ENCODE measurements at regions not wholly inside any gene's neighbourhood (a gene's known extent, or its start where the extent isn't known, plus 50 kb on each side); places are given as distances from the start of the nearest gene placed in this dataset.

GRCh38 chr6:105600336-105601260 is 197.7 kb upstream of the PREP start:
- DNase-seq, result no peak

- DNase-seq, result no peak
Measured at GRCh38 chr6:105598264-105598663, 195.4 kb upstream of the PREP start.

GRCh38 chr6:105596284-105596755 is 193.4 kb upstream of the PREP start:
- no peak for DNase-seq

- no peak for DNase-seq
Measured at GRCh38 chr6:105595829-105596228, 192.9 kb upstream of the PREP start.

- DNase-seq, result no peak
Measured at GRCh38 chr6:105594821-105595220, 191.9 kb upstream of the PREP start.

GRCh38 chr6:105593805-105594671 is 191.2 kb upstream of the PREP start:
- DNase-seq, result no peak

GRCh38 chr6:105593056-105593690 is 190.3 kb upstream of the PREP start:
- no peak for DNase-seq

GRCh38 chr6:105592329-105592728 is 189.4 kb upstream of the PREP start:
- DNase-seq, result no peak

GRCh38 chr6:105591053-105591452 is 188.2 kb upstream of the PREP start:
- DNase-seq, result peak; percentile 90

- no peak for DNase-seq
Measured at GRCh38 chr6:105588123-105588710, 185.3 kb upstream of the PREP start.

GRCh38 chr6:105587349-105588122 is 184.7 kb upstream of the PREP start:
- DNase-seq, result no peak

GRCh38 chr6:105578179-105578707 is 175.4 kb upstream of the PREP start:
- DNase-seq, result no peak

GRCh38 chr6:105573556-105573955 is 170.7 kb upstream of the PREP start:
- DNase-seq, result no peak

- no peak for DNase-seq
Measured at GRCh38 chr6:105573138-105573537, 170.3 kb upstream of the PREP start.

GRCh38 chr6:105570416-105570815 is 167.5 kb upstream of the PREP start:
- DNase-seq, result no peak

- DNase-seq, result no peak
Measured at GRCh38 chr6:105569706-105570105, 166.8 kb upstream of the PREP start.

- DNase-seq, result no peak
Measured at GRCh38 chr6:105568751-105569150, 165.9 kb upstream of the PREP start.

GRCh38 chr6:105568142-105568541 is 165.3 kb upstream of the PREP start:
- no peak for DNase-seq

- DNase-seq, result no peak
Measured at GRCh38 chr6:105567140-105567539, 164.3 kb upstream of the PREP start.

GRCh38 chr6:105566503-105566902 is 163.6 kb upstream of the PREP start:
- DNase-seq, result no peak

- DNase-seq, result no peak
Measured at GRCh38 chr6:105564121-105564902, 161.4 kb upstream of the PREP start.
